ENCODE measurements at regions not wholly inside any gene's neighbourhood (a gene's known extent, or its start where the extent isn't known, plus 50 kb on each side); places are given as distances from the start of the nearest gene placed in this dataset.
"Not testable (repeated sequence)": the region's sequence is repeated elsewhere in the genome, so short reads cannot be mapped to it uniquely, and the experiment has no call there.

GRCh38 chr2:239866350-239866749 lies 158.8 kb downstream of the NDUFA10 start:
- DNase-seq (ENCODE audit: low spot score) = no peak
- H3K27ac ChIP-seq = no peak overlapping the region
- no peaks in the 10 kb centered on the region for H3K36me3 ChIP-seq
- no peaks in the 10 kb centered on the region for H3K9me3 ChIP-seq
- H3K4me1 ChIP-seq (replicated peaks) = no peaks in the 10 kb centered on the region
- H3K4me3 ChIP-seq = no peak overlapping the region
- 100% methylated on average over 1 of the region's 1 CpG for WGBS
- H3K27me3 ChIP-seq (replicated peaks; ENCODE audit: insufficient read depth) = no peaks in the 10 kb centered on the region
- intact Hi-C loops (cut with DNase I) = no loop called here
- TF ChIP-seq CTCF (IDR thresholded peaks at IDR 0.05) (no peak), POLR2A (IDR thresholded peaks at IDR 0.05) (no peak), POLR2AphosphoS5 (IDR thresholded peaks at IDR 0.05) (no peak)

- H3K27ac ChIP-seq; H3K4me1 ChIP-seq (replicated peaks); H3K36me3 ChIP-seq; intact Hi-C loops (cut with DNase I); H3K4me3 ChIP-seq; H3K27me3 ChIP-seq (replicated peaks; ENCODE audit: insufficient read depth); H3K9me3 ChIP-seq; DNase-seq (ENCODE audit: low spot score): not testable (repeated sequence)
- WGBS = 91% methylated on average over 5 of the region's 5 CpGs
These were observed 159.3 kb downstream of the NDUFA10 start for GRCh38 chr2:239865856-239866255.

GRCh38 chr2:239865059-239865639 lies 160.0 kb downstream of the NDUFA10 start:
- no peaks in the 10 kb centered on the region for H3K4me1 ChIP-seq (replicated peaks)
- no peak for DNase-seq (ENCODE audit: low spot score)
- no peaks in the 10 kb centered on the region for H3K36me3 ChIP-seq
- H3K4me3 ChIP-seq = no peak overlapping the region
- H3K27me3 ChIP-seq (replicated peaks; ENCODE audit: insufficient read depth) = no peaks in the 10 kb centered on the region
- 94% methylated on average over 42 of the region's 42 CpGs for WGBS
- H3K27ac ChIP-seq = no peak overlapping the region
- intact Hi-C loops (cut with DNase I) = no loop called here
- TF ChIP-seq POLR2A (IDR thresholded peaks at IDR 0.05) (no peak), CTCF (IDR thresholded peaks at IDR 0.05) (no peak), POLR2AphosphoS5 (IDR thresholded peaks at IDR 0.05) (no peak)
- H3K9me3 ChIP-seq = no peaks in the 10 kb centered on the region

GRCh38 chr2:239864247-239865058 lies 160.7 kb downstream of the NDUFA10 start:
- Histone ChIP-seq H3K27ac (no peak overlapping the region), H3K27me3 (replicated peaks; ENCODE audit: insufficient read depth) (no peaks in the 10 kb centered on the region), H3K4me3 (no peak overlapping the region), H3K9me3 (no peaks in the 10 kb centered on the region), H3K36me3 (no peaks in the 10 kb centered on the region), H3K4me1 (replicated peaks) (no peaks in the 10 kb centered on the region)
- DNase-seq (ENCODE audit: low spot score) = no peak
- TF ChIP-seq POLR2AphosphoS5 (IDR thresholded peaks at IDR 0.05) = no peak
- no peak for TF ChIP-seq POLR2A (IDR thresholded peaks at IDR 0.05)
- no peak for TF ChIP-seq CTCF (IDR thresholded peaks at IDR 0.05)
- intact Hi-C loops (cut with DNase I) = no loop called here
- 95% methylated on average over 26 of the region's 26 CpGs for WGBS

DNA sequence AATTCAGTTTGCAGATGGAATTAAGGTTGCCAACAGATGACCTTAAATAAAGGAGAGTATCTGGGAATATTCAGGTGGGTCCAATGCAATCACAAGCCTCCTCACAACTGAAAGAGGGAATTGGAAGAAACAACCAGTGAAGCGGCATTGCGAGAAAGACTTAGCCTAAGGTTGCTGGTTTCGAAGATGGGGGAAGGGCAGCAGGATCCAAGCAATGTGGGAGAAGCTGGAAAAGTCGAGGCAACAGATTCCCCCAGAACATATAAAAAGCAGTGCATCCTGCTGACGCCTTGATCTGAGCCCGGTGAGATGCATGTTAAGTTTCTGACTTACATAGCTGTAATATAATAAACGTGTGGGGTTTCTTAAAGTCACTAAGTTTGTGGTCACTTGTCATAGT lies 162.5 kb downstream of the NDUFA10 start:
- TF ChIP-seq POLR2A (IDR thresholded peaks at IDR 0.05) = no peak
- TF ChIP-seq POLR2AphosphoS5 (IDR thresholded peaks at IDR 0.05) = no peak
- TF ChIP-seq CTCF (IDR thresholded peaks at IDR 0.05) = no peak
- H3K27me3 ChIP-seq (replicated peaks; ENCODE audit: insufficient read depth) = no peaks in the 10 kb centered on the region
- no peaks in the 10 kb centered on the region for H3K36me3 ChIP-seq
- no peak for DNase-seq (ENCODE audit: low spot score)
- intact Hi-C loops (cut with DNase I) = no loop called here
- 63% methylated on average over 7 of the region's 7 CpGs for WGBS
- no peaks in the 10 kb centered on the region for H3K4me1 ChIP-seq (replicated peaks)
- no peak overlapping the region for H3K27ac ChIP-seq
- H3K9me3 ChIP-seq = no peaks in the 10 kb centered on the region
- no peak overlapping the region for H3K4me3 ChIP-seq
